Naive thymus-derived CD8-positive, alpha-beta T cell (primary cell): ENCODE measurements at regions not wholly inside any gene's neighbourhood (a gene's known extent, or its start where the extent isn't known, plus 50 kb on each side); places are given as distances from the start of the nearest gene placed in this dataset.
A peak's percentile ranks its signal among the peaks of the same experiment; 100 is the strongest.

Source experiments
- ATAC-seq, 2 donors: fragments of 150-1000 bp; cut with Tn5 transposase in 1 of 2; sonication (Bioruptor Pico), chemical (Tn5 transposase) in 1 of 2; 1 replicate in 1 of 2; 2 replicates in 1 of 2; pipeline ENCODE4 v1.10.0; 2021; ENCODE audit warnings: mild to moderate bottlenecking in 2 of 2, moderate library complexity in 2 of 2
- POLR2A ChIA-PET: fragments of 350-600 bp; sonication (Branson Sonifier 250); formaldehyde crosslinking; loops from one replicate; lab custom pipeline; 2021; ENCODE audit warnings: antibody characterized with exemption; lab: Charles Lee
- DNase-seq, 10 donors: peaks; one replicate each; pipeline versions ENCODE4 v3.0.0 to v3.0.0-alpha.2; 2020 to 2022
- H3K27ac Mint-ChIP-seq, 10 donors: one replicate each; pipeline ENCODE4 v1.8.0; 2020 to 2022; ENCODE audit warnings: mild to moderate bottlenecking in 10 of 10, mixed read lengths in 10 of 10, moderate library complexity in 4 of 10, inconsistent platforms in 1 of 10
- H3K27me3 Mint-ChIP-seq, 5 donors: one replicate each; pipeline ENCODE4 v1.8.0; 2021 to 2022; ENCODE audit warnings: mixed read lengths in 5 of 5
- H3K36me3 Mint-ChIP-seq, 3 donors: one replicate each; pipeline ENCODE4 v1.8.0; 2020 to 2022; ENCODE audit warnings: mixed read lengths in 3 of 3, mild to moderate bottlenecking in 2 of 3, inconsistent platforms in 1 of 3
- H3K4me1 Mint-ChIP-seq, 4 donors: one replicate each; pipeline ENCODE4 v1.8.0; 2021 to 2022; ENCODE audit warnings: mixed read lengths in 4 of 4
- H3K4me3 Mint-ChIP-seq, 10 donors: one replicate each; pipeline ENCODE4 v1.8.0; 2020 to 2022; ENCODE audit warnings: mild to moderate bottlenecking in 10 of 10, mixed read lengths in 10 of 10, moderate library complexity in 6 of 10, inconsistent platforms in 1 of 10
- H3K9me3 Mint-ChIP-seq, 9 donors: one replicate each; pipeline ENCODE4 v1.8.0; 2020 to 2022; ENCODE audit warnings: mixed read lengths in 9 of 9, mild to moderate bottlenecking in 3 of 9, inconsistent platforms in 1 of 9, moderate library complexity in 1 of 9

- no peaks in the 10 kb centered on the region for H3K9me3 Mint-ChIP-seq
- peaks cover 0 to 3% (median 0%) of the 10 kb centered on the region in 3 donors for H3K36me3 Mint-ChIP-seq
- no peak overlapping the region for H3K27ac Mint-ChIP-seq
- ATAC-seq: no peak
- H3K27me3 Mint-ChIP-seq: peaks cover 21 to 56% (median 37%) of the 10 kb centered on the region in 5 donors
- H3K4me3 Mint-ChIP-seq: no peak overlapping the region
- POLR2A ChIA-PET: no interaction called here
- DNase-seq: no peak
- H3K4me1 Mint-ChIP-seq: peaks cover 0 to 5% (median 0%) of the 10 kb centered on the region in 4 donors
Observed at GRCh38 chr7:1372063-1372462, 87.2 kb downstream of the MICALL2 start.

DNA sequence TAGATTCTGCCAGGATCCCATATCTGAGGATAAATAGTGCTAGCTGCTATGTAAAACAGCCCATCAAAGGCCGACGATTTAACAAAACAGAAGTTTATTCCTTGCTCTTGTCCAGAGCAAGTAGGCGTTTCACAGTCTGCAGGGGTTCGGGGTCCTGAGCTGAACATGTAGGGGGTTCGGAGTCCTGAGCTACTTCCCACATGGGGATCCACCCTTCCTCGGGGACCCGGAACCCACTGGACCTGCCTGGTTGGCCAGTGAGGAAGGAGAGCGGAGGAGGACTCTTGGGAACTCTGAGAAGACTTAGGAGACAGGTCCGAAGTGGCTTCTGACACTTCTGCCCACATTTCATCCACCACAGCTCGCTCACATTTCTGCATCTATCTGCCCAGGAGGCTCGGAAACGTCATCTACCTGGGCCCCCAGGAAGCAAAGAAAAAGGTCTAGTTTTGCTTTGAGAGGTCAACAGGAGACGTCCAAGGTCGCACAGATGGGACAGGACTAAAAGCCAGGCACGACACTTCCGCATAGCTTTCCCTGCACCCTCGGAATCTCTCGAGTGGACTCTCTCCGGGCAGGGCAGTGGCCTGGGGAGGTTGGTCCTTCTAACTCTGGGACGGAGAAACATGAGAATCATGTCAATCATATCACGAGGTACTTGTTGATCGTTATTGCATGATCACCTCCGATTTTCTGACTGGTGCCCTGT is 86.4 kb downstream of the MICALL2 start:
- peaks cover 0 to under 1% (median 0%) of the 10 kb centered on the region in 4 donors for H3K4me1 Mint-ChIP-seq
- H3K4me3 Mint-ChIP-seq: no peak overlapping the region
- no peak for ATAC-seq
- no peaks in the 10 kb centered on the region for H3K36me3 Mint-ChIP-seq
- peak overlapping the region in 1 of 10 donors; percentile 1 for H3K27ac Mint-ChIP-seq
- POLR2A ChIA-PET: no interaction called here
- peaks cover 17 to 50% (median 32%) of the 10 kb centered on the region in 5 donors for H3K27me3 Mint-ChIP-seq
- no peak for DNase-seq
- no peaks in the 10 kb centered on the region for H3K9me3 Mint-ChIP-seq

- H3K4me1 Mint-ChIP-seq: no peaks in the 10 kb centered on the region
- ATAC-seq (no peak), DNase-seq (no peak)
- POLR2A ChIA-PET: no interaction called here
- peaks cover 0 to 2% (median 0%) of the 10 kb centered on the region in 9 donors for H3K9me3 Mint-ChIP-seq
- H3K4me3 Mint-ChIP-seq: no peak overlapping the region
- H3K27me3 Mint-ChIP-seq: peaks cover 0 to 36% (median 16%) of the 10 kb centered on the region in 5 donors
- H3K36me3 Mint-ChIP-seq: no peaks in the 10 kb centered on the region
- H3K27ac Mint-ChIP-seq: no peak overlapping the region
Observed at GRCh38 chr7:1377111-1377909, 82.0 kb downstream of the MICALL2 start.

DNA sequence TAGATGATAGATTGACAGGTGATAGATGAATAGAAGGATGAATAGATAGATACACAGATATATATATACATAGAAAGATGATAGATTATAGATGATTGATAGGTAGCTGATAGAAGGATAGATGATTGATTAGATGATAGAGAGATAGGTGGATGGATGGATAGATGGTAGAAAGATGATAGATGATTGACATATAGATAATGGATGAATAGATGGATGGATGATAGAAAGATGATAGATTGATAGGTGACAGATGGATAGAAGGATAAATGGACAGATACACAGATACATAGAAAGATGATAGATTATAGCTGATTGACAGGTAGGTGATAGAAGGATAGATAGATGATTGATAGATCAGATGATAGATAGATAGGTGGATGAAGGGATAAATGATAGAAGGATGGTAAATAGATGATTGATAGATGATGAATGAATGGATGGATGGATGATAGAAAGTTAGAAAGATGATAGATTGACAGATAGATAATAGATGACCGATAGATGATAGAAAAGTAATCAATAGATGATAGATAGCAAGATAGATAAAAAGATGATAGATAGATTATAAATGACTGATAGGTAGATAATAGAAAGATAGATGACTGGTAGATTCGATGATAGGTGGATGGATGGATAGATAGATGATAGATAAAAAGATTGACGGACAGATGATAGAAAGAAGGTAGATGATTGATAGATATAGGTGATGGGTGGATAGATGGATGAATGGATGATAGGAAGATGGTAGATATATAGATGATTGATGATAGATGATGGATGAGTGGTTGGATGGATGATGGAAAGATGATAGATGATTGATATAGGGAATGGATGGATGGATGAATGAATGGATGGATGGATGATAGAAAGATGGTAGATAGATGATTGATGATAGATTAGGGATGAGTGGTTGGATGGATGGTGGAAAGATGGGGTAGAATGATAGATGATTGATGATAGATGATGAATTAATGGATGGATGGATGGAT is 80.4 kb downstream of the MICALL2 start:
- Mint-ChIP-seq H3K27ac (no peak overlapping the region), H3K36me3 (no peaks in the 10 kb centered on the region), H3K27me3 (peaks cover under 1 to 34% (median 9%) of the 10 kb centered on the region in 5 donors), H3K9me3 (peaks cover 0 to 2% (median 0%) of the 10 kb centered on the region in 9 donors), H3K4me3 (no peak overlapping the region), H3K4me1 (no peaks in the 10 kb centered on the region)
- DNase-seq (no peak), ATAC-seq (no peak)
- POLR2A ChIA-PET: no interaction called here

DNA sequence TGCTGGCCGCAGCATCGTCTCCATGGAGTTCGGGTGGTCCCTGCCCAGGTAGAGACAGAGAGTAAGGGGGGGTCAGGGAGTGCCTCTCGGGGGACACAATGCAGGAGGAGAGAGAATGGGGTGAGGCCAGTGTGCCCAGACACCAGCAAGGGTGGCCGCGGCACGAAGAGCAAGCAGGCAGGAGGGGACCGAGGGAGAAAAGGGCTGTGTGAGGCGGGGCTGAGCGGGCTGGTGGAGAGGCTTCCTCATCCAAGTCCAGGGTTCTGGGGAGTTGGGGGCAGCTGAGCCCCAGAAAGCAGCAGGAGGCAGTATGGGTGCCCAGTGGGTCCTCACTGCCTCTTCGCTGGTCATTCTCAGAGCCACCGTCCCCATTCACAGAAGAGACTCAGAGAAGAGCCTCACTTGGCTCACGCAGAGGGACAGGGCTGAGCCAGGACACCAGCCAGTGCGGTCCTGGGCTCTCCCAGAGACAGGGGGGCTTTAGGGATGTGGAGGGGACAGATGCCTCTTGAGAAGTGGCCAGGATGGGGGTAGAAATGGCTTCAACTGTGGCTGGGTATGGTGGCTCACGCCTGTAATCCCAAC is 78.9 kb downstream of the MICALL2 start:
- Mint-ChIP-seq H3K27me3 (peaks cover 12 to 40% (median 18%) of the 10 kb centered on the region in 5 donors), H3K27ac (no peak overlapping the region), H3K4me1 (peaks cover 0 to 4% (median 0%) of the 10 kb centered on the region in 4 donors), H3K4me3 (no peak overlapping the region), H3K36me3 (peaks cover 0 to 5% (median 0%) of the 10 kb centered on the region in 3 donors), H3K9me3 (peaks cover 0 to 9% (median 0%) of the 10 kb centered on the region in 9 donors)
- ATAC-seq: no peak
- POLR2A ChIA-PET: no interaction called here
- DNase-seq: no peak

DNA sequence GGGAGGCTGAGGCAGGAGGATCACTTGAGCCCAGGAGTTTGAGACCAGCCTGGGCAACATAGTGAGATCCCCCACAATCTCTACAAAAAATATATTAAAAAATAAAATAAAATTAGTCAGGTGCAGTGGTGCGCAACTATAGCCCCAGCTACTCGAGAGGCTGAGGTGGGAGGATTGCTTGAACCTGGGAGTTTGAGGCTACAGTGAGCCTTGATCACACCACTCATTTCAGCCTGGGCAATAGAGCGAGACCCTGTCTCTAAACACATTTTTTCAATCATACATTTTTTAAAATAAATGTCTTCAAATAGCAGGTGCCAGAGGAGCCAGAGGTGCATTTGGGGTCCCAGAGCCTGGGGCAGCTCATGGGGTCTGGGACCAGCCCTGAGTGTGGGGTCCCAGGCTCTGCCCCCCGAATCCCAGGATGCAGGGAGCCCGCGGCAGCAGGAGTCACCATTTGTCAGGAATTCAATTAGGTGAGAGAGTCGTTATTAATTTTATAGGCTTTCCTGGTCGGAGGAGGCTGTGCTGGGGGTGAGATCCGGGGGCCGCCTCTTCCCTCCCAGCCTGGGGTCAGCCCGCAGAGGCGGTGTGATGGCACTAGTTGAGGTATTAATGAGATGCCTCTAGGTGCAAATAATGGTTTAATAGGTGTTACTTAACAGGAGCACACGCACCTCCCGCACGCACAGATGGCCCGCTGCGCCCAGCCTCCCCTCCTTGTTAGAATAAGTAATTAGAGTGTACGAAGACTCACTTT is 78.3 kb downstream of the MICALL2 start:
- ATAC-seq: no peak
- Mint-ChIP-seq H3K36me3 (peaks cover 0 to 5% (median 0%) of the 10 kb centered on the region in 3 donors), H3K27me3 (peaks cover 11 to 39% (median 17%) of the 10 kb centered on the region in 5 donors), H3K4me3 (no peak overlapping the region), H3K4me1 (peaks cover 0 to 4% (median 0%) of the 10 kb centered on the region in 4 donors), H3K27ac (no peak overlapping the region), H3K9me3 (peaks cover 0 to 9% (median 0%) of the 10 kb centered on the region in 9 donors)
- POLR2A ChIA-PET: no interaction called here
- DNase-seq: no peak

DNA sequence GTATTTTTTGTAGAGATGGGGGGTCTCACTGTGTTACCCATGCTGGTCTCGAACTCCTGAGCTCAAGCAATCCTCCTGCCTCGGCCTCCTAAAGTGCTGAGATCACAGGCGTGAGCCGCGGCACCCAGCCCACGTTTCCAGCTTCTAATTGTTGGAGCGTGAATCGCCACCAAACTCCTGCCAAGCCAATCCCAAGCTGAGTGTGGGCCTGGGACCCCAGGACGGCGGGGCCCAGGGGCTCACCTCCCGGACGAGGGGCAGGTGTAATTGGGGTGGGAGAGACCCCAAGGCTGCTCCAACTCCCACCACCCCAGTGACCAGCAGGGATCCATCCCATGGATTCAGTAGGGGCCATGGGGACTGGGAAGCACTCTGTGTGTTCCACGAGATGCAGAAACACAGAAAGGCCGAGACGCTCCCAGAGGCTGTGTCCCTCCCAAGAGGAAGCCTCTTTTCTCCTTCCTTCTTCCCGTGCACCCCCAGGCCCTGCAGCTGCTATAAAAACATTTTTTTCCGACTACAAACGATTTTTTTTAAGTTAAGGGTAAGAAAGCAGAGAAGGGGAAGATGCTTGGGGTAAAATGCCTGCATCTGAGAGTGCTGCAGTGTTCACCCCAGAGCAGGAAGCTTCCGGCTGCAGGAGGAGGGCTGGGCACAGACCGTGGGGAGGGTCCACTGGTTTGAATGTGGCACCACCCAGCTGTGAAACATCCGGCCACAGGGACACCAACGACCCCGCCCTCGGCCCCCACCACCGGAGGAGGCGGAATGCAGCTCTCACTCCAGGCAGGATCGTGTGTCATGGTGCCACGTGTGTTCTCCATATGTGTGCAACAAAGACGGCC is 76.5 kb downstream of the MICALL2 start:
- no peak overlapping the region for H3K4me3 Mint-ChIP-seq
- POLR2A ChIA-PET: no interaction called here
- peaks cover 8 to 37% (median 16%) of the 10 kb centered on the region in 5 donors for H3K27me3 Mint-ChIP-seq
- H3K27ac Mint-ChIP-seq: peak overlapping the region in 1 of 10 donors; percentile 45
- peaks cover 0 to 4% (median 0%) of the 10 kb centered on the region in 4 donors for H3K4me1 Mint-ChIP-seq
- peaks cover 0 to 9% (median 0%) of the 10 kb centered on the region in 9 donors for H3K9me3 Mint-ChIP-seq
- peaks cover 0 to 5% (median 2%) of the 10 kb centered on the region in 3 donors for H3K36me3 Mint-ChIP-seq
- ATAC-seq: no peak
- DNase-seq: no peak

DNA sequence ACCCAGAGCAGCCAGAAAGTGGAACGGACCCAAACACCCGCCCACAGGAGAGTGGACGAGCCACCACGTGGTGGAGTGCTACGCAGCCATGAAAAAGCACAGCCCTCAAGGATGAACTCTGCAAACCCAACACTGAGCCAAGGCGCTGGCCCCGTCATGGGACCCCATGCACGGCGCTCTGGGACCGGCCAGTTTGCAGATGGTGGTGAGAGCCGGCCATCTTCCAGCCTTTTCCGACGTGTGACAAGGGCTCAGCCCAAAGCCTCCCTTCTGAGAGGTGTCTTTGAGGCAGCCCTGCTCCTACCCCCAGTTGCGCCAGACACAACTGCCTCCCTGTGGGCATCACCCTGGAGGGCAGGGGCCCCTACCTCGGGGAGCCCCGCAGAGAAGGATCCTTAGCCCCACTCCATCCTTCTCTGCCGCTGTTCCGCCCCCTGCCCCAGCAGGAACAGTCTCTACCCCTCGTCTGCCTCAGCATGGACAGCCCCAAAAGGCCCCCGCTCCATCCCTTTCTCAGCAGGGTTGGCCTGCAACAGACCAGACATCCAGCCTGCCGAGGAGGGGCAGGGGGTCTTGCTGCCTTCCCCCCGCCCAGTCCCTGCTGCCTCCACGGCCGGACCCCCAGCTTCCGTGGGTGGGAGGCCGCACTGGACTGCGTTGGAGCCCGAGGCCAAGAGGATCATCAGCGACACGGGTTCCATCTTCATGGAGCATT is 75.7 kb downstream of the MICALL2 start:
- Mint-ChIP-seq H3K27ac (no peak overlapping the region), H3K9me3 (peaks cover 0 to 9% (median 0%) of the 10 kb centered on the region in 9 donors), H3K36me3 (peaks cover 0 to 5% (median 2%) of the 10 kb centered on the region in 3 donors), H3K4me3 (no peak overlapping the region), H3K4me1 (peaks cover 0 to 4% (median 0%) of the 10 kb centered on the region in 4 donors), H3K27me3 (peaks cover 7 to 42% (median 21%) of the 10 kb centered on the region in 5 donors)
- POLR2A ChIA-PET: no interaction called here
- ATAC-seq (no peak), DNase-seq (no peak)

- POLR2A ChIA-PET: no interaction called here
- no peak overlapping the region for H3K4me3 Mint-ChIP-seq
- H3K4me1 Mint-ChIP-seq: peaks cover 0 to 4% (median 0%) of the 10 kb centered on the region in 4 donors
- H3K36me3 Mint-ChIP-seq: peaks cover 0 to 5% (median 2%) of the 10 kb centered on the region in 3 donors
- peaks cover 0 to 9% (median 0%) of the 10 kb centered on the region in 9 donors for H3K9me3 Mint-ChIP-seq
- no peak overlapping the region for H3K27ac Mint-ChIP-seq
- DNase-seq: no peak
- ATAC-seq: no peak
- peaks cover 7 to 46% (median 25%) of the 10 kb centered on the region in 5 donors for H3K27me3 Mint-ChIP-seq
Observed at GRCh38 chr7:1384113-1384415, 75.2 kb downstream of the MICALL2 start.
